Skin epidermis (tissue), 12 donors: ENCODE measurements at regions not wholly inside any gene's neighbourhood (a gene's known extent, or its start where the extent isn't known, plus 50 kb on each side); places are given as distances from the start of the nearest gene placed in this dataset.
"Not testable (repeated sequence)": the region's sequence is repeated elsewhere in the genome, so short reads cannot be mapped to it uniquely, and the experiment has no call there.

Experiments used
- H3K27ac ChIP-seq, 21 experiments: fragments of 200-600 bp; sonication (generic) in 11 of 21; one replicate each; pipeline ENCODE4 v1.5.0; 2020; ENCODE audit warnings: mild to moderate bottlenecking in 3 of 21, inconsistent platforms in 2 of 21, moderate library complexity in 2 of 21
- H3K4me3 ChIP-seq, 7 experiments: fragments of 200-600 bp; sonication (generic) in 2 of 7; one replicate each; pipeline ENCODE4 v1.5.0; 2020; ENCODE audit warnings: inconsistent platforms in 2 of 7, mild to moderate bottlenecking in 2 of 7, moderate library complexity in 1 of 7

DNA sequence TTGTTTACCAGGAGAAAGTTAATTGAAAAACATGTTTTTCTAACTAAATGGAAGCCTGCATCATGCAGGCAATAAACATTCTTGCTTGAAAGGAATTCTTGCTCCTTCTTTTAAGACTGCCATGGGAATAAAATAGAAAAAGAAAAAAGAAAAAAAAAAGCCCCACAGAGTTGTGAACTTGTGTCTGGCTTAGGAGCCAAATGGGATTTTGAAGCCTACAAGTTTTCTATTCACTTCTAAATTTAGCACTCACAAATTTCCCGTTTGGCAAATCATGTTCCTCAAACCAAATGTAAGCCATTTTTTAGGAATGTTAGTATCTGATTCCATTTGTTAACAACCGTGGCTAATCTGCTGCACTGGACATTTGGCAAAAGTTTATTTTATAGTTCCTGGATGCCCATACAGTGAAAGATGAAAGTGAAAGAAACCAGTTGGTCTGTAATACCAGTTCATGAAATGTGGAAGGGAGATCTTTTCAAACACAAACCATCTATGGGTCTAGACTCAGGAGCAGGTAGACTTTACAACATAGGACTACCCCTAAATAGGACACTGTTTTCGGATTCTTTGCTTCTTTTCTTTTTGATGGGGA lies 133.8 kb upstream of the GMNC start:
- Histone ChIP-seq H3K27ac (no peak overlapping the region), H3K4me3 (no peak overlapping the region)

DNA sequence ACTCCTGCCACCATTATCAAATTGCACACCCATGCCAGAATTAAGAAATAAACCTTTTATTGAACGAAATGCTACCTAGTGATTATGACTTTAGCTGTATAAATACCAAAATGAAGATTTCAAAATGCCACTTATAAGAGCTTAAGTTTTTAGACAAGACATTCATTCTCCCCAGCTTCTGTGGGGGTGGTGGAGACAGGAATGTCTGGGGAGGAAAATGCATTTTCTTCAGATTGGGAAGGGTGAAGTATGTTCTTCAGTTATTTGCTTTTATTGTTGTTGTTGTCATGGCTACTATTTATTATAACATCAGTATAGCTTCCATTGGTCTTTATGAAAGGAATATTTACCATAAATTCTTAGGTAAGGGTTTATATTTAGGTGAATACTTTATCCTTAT lies 132.7 kb upstream of the GMNC start:
- no peak overlapping the region for H3K4me3 ChIP-seq

DNA sequence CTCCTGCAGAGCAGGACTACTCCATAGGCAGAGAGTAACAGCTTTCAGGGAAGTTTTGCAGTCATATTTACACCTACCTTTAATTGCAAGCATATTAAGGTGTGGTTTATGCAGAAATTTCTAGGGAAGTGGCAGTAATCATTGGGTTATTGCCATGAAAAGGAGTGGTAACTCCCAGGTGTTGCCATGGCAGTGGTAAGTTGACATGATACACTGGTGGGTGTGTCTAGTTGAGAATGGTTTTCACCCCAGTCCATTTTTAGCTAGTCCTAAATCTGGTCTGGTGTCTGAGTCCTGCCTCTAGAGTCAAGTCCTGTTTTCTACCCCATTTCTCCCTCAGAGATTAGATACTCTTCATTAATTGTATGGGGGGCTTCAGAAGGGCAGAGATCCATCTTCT lies 128.4 kb upstream of the GMNC start:
- no peak overlapping the region for H3K27ac ChIP-seq
- H3K4me3 ChIP-seq = no peak overlapping the region

More for the DNA sequence above, 132.7 kb upstream of the GMNC start:
- H3K27ac ChIP-seq = no peak overlapping the region

DNA sequence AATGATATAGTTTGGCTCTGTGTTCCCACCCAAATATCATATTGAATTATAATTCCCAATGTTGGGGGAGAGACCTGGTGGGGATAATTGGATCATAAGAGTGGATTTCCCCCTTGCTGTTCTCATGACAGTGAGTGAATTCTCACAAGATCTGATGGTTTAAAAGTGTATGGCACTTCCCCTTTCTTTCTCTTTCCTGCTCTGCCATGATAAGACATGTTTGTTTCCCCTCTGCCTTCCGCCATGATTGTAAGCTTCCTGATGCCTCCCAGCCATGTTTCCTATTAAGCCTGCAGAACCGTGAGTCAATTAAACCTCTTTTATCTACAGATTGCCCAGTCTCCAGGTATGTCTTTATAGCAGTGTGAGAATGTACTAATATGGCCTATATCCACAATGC lies 126.7 kb upstream of the GMNC start:
- Histone ChIP-seq H3K27ac (no peak overlapping the region), H3K4me3 (no peak overlapping the region)

- no peak overlapping the region for H3K4me3 ChIP-seq
- H3K27ac ChIP-seq = no peak overlapping the region
Measured at GRCh38 chr3:190988102-190988501, 125.6 kb upstream of the GMNC start.

GRCh38 chr3:190984502-190985244 lies 122.2 kb upstream of the GMNC start:
- H3K4me3 ChIP-seq = no peak overlapping the region

DNA sequence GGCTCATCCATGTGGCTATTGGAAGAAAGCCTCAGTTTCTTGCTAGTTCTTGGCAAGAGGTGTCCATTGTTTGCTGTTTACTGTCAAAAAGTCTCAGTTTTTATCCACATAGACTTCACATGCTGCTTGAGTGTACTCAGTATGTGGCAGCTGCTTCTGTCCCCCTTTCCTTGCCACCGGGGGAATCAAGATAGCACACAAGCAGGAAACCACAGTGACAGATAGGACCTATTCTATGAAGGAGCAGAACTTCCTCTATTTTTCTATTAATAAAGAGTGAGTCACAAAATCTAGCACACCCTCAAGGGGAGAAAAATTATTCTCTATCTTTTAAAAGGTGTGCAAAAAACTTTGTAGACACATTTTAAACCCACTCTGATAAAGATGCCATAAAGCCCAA lies 121.4 kb upstream of the GMNC start:
- no peak overlapping the region for H3K4me3 ChIP-seq
- H3K27ac ChIP-seq = no peak overlapping the region

More at GRCh38 chr3:190984502-190985244, 122.2 kb upstream of the GMNC start:
- H3K27ac ChIP-seq = no peak overlapping the region

DNA sequence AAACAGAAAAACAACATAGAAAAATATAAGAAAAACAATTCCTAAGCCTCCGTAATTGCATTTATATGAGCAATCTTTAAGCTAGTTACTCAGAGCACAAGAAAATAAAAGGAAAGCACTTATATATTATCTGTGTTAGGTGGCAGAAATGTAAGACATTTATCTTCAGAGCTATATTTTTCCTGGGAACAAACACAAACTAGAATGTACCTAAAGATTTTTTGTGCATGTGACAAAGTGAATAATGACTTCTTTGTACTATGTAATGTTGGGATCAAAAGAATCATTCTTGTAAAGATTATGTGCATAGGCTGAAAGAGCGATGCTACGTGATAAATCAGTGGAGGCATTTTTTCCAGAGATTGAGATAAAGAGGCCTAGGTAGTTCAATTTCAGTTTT lies 111.3 kb upstream of the GMNC start:
- H3K4me3 ChIP-seq = no peak overlapping the region
- no peak overlapping the region for H3K27ac ChIP-seq

DNA sequence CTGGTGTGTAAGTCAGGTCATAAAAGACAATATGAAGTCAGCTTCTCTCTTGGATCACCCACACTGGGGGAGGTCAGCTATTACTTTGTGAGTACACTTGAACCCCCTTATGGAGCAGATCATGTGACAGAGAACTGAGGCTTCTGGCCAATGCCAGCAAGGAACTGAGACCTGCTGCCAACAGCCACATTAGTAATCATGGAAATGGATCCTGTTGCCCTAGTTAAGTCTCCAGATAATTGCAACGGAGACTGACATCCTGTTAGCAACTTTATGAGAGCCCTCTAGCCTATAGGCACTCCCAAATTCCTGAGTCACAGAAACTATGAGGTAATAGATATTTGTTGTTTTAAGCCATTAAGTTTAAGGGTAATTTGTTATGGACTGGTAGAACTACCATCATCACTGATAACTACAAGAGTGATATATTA lies 110.4 kb upstream of the GMNC start:
- Histone ChIP-seq H3K27ac (no peak overlapping the region), H3K4me3 (no peak overlapping the region)

- H3K27ac ChIP-seq = no peak overlapping the region
- H3K4me3 ChIP-seq = no peak overlapping the region
Measured at GRCh38 chr3:190972196-190972595, 109.7 kb upstream of the GMNC start.

DNA sequence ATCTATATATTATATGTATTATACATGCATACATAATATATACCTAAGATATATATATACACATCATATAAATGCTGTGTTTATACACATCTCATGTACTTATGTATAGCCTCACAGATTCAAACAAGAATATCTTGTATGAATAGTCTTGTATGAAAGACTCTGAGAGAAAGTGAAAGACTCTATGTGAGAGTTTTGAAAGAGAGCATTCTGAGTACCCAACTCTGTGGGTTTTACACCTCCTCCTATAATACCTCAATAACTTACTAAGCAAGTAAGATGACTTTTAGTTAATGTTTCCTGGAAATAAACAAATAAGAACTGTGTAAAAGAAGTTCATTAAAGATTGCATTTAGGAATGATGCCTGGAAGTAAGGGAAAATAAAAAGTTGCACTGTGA lies 108.1 kb upstream of the GMNC start:
- no peak overlapping the region for H3K4me3 ChIP-seq
- H3K27ac ChIP-seq = no peak overlapping the region

DNA sequence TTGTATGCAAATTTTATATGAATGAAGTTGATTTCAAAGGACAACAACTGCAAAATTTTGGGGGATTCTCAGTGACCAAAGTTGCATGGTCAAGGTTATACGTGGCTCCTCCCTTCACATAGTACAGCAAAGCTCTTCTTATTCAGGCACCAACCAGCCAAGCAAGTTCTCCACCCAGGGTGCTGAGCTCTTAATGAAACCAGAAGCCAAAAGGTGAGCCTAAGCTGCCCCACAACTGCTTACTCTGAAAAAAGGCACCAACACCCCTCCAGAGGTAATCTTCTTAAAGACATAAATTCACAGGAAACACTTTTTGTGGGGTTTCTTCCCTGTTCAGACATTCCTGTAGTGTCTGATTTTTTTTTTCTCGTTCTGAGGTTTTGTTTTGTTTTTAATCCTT lies 106.1 kb upstream of the GMNC start:
- Histone ChIP-seq H3K4me3 (no peak overlapping the region), H3K27ac (no peak overlapping the region)

DNA sequence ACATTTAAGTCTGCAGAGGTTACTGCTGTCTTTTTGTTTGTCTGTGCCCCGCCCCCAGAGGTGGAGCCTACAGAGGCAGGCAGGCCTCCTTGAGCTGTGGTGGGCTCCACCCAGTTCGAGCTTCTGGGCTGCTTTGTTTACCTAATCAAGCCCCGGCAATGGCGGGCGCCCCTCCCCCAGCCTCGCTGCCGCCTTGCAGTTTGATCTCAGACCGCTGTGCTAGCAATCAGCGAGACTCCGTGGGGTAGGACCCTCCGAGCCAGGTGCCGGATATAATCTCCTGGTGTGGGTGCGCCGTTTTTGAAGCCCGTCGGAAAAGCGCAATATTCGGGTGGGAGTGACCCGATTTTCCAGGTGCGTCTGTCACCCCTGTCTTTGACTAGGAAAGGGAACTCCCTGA lies 102.4 kb upstream of the GMNC start:
- H3K4me3 ChIP-seq = peak overlapping the region in 2 of 7 experiments; percentile 25 to 32
- H3K27ac ChIP-seq = not testable (repeated sequence)

DNA sequence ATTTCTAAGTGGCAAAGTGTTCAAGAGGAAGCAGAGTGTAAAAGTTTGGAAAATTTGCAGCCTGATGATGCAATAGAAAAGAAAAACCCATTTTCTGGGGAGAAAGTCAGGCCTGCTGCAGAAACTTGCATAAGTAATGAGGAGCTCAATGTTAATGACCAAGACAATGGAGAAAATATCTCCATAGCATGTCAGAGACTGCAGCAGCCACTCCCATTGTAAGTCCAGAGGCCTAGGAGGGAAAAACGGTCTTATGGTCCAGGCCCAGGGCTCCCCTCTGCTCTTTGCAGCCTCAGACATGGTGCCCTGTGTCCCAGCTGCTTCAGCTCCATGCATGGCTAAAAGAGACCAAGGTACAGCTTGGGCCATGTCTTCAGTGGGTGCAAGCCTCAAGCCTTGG lies 96.6 kb upstream of the GMNC start:
- Histone ChIP-seq H3K27ac (no peak overlapping the region), H3K4me3 (no peak overlapping the region)

DNA sequence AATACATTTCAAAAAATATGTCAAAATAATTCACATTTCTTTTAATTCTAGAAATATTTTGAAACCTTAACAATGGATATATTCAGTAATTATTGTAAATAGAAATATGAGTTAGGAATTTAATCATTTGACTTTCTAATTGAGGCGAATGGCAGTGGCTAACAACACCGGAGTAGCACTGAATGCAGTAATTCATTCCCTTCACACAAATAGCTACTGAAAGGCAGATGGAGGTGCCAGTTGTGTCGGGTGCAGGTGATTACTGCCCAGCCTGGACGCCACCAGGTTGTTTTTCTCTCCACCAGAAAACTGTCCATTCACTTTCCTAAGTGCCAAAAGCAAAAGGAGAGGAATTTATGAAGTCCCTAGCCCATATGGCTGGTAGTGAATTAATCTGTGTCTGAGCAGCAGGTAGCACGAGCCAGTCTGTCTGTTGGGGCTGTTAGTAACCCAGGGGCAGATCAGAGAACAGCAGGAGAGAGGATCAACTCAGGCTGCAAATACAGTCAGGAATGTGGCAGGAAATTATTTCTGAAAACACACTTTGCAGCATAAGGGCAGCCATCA lies 79.3 kb upstream of the GMNC start:
- H3K4me3 ChIP-seq = no peak overlapping the region
- H3K27ac ChIP-seq = no peak overlapping the region

DNA sequence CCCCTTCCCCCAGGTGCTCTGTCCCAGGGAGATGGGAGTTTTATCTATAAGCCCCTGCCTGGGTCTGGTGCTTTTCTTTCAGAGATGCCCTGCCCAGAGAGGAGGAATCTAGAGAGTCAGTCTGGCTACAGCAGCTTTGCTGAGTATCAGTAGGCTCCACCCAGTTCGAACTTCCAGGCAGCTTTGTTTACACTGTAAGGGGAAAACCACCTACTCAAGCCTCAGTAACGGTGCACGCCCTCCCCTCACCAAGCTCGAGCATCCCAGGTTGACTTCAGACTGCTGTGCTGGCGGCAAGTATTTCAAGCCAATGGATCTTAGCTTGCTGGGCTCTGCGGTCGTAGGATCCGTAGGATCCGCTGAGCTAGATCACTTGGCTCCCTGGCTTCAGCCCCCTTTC lies 72.1 kb upstream of the GMNC start:
- H3K4me3 ChIP-seq = not testable (repeated sequence)

GRCh38 chr3:190926619-190927018 lies 64.1 kb upstream of the GMNC start:
- no peak overlapping the region for H3K4me3 ChIP-seq
- H3K27ac ChIP-seq = no peak overlapping the region

More for the DNA sequence above, 72.1 kb upstream of the GMNC start:
- H3K27ac ChIP-seq = not testable (repeated sequence)

GRCh38 chr3:190912736-190913135 lies 50.2 kb upstream of the GMNC start:
- H3K4me3 ChIP-seq = no peak overlapping the region
- H3K27ac ChIP-seq = no peak overlapping the region
